ENCODE measurements at regions not wholly inside any gene's neighbourhood (a gene's known extent, or its start where the extent isn't known, plus 50 kb on each side); places are given as distances from the start of the nearest gene placed in this dataset.

DNA sequence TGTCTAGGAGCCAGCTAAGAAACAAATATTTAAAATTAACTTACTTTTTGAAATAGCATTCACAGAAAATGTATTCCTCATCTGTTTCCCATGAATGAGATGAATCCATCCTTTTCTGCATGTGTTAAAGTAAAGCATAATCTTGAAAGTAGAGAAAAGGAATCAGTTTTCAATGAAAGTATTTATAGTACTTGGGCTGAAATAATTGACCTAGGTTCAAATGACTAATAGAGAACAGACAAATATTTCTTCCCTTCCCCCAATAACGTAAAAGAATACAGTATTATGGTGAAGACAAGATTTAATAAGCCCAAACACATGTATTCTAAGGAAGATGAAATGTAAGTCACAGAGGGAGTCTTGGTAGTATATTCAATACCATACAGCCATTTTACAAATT, 403.5 kb downstream of the ZNF608 start:
- H3K4me3 ChIP-seq = no peak overlapping the region
- TF ChIP-seq POLR2A (IDR thresholded peaks at IDR 0.05) = no peak
- TF ChIP-seq, protein P1, sequence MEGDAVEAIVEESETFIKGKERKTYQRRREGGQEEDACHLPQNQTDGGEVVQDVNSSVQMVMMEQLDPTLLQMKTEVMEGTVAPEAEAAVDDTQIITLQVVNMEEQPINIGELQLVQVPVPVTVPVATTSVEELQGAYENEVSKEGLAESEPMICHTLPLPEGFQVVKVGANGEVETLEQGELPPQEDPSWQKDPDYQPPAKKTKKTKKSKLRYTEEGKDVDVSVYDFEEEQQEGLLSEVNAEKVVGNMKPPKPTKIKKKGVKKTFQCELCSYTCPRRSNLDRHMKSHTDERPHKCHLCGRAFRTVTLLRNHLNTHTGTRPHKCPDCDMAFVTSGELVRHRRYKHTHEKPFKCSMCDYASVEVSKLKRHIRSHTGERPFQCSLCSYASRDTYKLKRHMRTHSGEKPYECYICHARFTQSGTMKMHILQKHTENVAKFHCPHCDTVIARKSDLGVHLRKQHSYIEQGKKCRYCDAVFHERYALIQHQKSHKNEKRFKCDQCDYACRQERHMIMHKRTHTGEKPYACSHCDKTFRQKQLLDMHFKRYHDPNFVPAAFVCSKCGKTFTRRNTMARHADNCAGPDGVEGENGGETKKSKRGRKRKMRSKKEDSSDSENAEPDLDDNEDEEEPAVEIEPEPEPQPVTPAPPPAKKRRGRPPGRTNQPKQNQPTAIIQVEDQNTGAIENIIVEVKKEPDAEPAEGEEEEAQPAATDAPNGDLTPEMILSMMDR (IDR thresholded peaks at IDR 0.05) = no peak
- no peaks in the 10 kb centered on the region for H3K36me3 ChIP-seq
- peaks cover 0 to 9% (median 0%) of the 10 kb centered on the region in 4 donors for H3K4me1 ChIP-seq
- H3K9me3 ChIP-seq = no peaks in the 10 kb centered on the region
- no peaks in the 10 kb centered on the region for H3K27me3 ChIP-seq
- no peak overlapping the region for H3K27ac ChIP-seq
- no peak for DNase-seq

GRCh38 chr5:124342584-124342983, 403.9 kb downstream of the ZNF608 start:
- Histone ChIP-seq H3K36me3 (no peaks in the 10 kb centered on the region), H3K27ac (no peak overlapping the region), H3K4me1 (peaks cover 0 to 9% (median 0%) of the 10 kb centered on the region in 4 donors), H3K27me3 (no peaks in the 10 kb centered on the region), H3K4me3 (no peak overlapping the region), H3K9me3 (no peaks in the 10 kb centered on the region)
- TF ChIP-seq, protein P1 (IDR thresholded peaks at IDR 0.05) = no peak
- TF ChIP-seq POLR2A (IDR thresholded peaks at IDR 0.05) = no peak
- no peak for DNase-seq

- TF ChIP-seq, protein P1 (IDR thresholded peaks at IDR 0.05) = no peak
- no peak for TF ChIP-seq POLR2A (IDR thresholded peaks at IDR 0.05)
- H3K9me3 ChIP-seq = no peaks in the 10 kb centered on the region
- peaks cover 0 to 9% (median 0%) of the 10 kb centered on the region in 4 donors for H3K4me1 ChIP-seq
- no peak overlapping the region for H3K27ac ChIP-seq
- DNase-seq = no peak
- H3K36me3 ChIP-seq = no peaks in the 10 kb centered on the region
- H3K4me3 ChIP-seq = no peak overlapping the region
- no peaks in the 10 kb centered on the region for H3K27me3 ChIP-seq
These were observed 404.4 kb downstream of the ZNF608 start for GRCh38 chr5:124342027-124342471.

- Histone ChIP-seq H3K27ac (no peak overlapping the region), H3K27me3 (no peaks in the 10 kb centered on the region), H3K4me1 (peaks cover 0 to 9% (median 0%) of the 10 kb centered on the region in 4 donors), H3K4me3 (no peak overlapping the region), H3K9me3 (no peaks in the 10 kb centered on the region), H3K36me3 (no peaks in the 10 kb centered on the region)
- DNase-seq = no peak
- TF ChIP-seq POLR2A (IDR thresholded peaks at IDR 0.05) = no peak
- TF ChIP-seq, protein P1 (IDR thresholded peaks at IDR 0.05) = no peak
These were observed 405.2 kb downstream of the ZNF608 start for GRCh38 chr5:124341066-124341858.

DNA sequence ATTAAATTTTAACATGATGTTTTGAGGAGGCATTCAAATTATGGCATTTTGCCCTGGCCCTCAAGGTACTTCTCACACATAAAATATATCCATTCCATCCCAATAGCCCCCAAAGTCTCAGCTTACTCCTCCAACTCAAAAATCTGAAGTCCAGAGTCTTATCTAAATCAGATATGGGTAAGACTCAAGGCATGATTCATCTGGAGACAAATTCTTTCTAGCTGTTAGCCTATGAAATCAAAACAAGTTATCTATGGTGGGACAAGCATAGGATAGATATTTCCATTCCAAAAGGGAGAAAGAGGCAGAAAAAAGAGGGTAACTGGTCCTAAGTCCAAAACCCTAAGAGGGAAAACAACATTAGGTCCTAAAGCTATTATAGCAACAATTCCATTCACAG, 408.4 kb downstream of the ZNF608 start:
- DNase-seq = no peak
- TF ChIP-seq, protein P1 (IDR thresholded peaks at IDR 0.05) = no peak
- no peak for TF ChIP-seq POLR2A (IDR thresholded peaks at IDR 0.05)
- no peak overlapping the region for H3K4me3 ChIP-seq

More for the DNA sequence above, 408.4 kb downstream of the ZNF608 start:
- no peaks in the 10 kb centered on the region for H3K9me3 ChIP-seq
- no peak overlapping the region for H3K27ac ChIP-seq
- H3K27me3 ChIP-seq = no peaks in the 10 kb centered on the region
- H3K36me3 ChIP-seq = no peaks in the 10 kb centered on the region
- H3K4me1 ChIP-seq = peaks cover 0 to 9% (median 0%) of the 10 kb centered on the region in 4 donors
